NCI-H510A treated with DMSO at 0.1 percent for 48 hours (cell line): ENCODE measurements at regions not wholly inside any gene's neighbourhood (a gene's known extent, or its start where the extent isn't known, plus 50 kb on each side); places are given as distances from the start of the nearest gene placed in this dataset.
A peak's percentile ranks its signal among the peaks of the same experiment; 100 is the strongest.

Experiments
- DNase-seq: peaks from one replicate; lab custom pipeline; 2025; lab: John Stamatoyannopoulos, UW

GRCh38 chr3:34972481-34972880 lies 666.8 kb upstream of the ARPP21 start:
- no peak for DNase-seq

GRCh38 chr3:34973586-34973985 lies 665.7 kb upstream of the ARPP21 start:
- no peak for DNase-seq

GRCh38 chr3:34983631-34984030 lies 655.7 kb upstream of the ARPP21 start:
- DNase-seq = no peak

- no peak for DNase-seq
Measured at GRCh38 chr3:34988296-34988695, 651.0 kb upstream of the ARPP21 start.

- no peak for DNase-seq
Measured at GRCh38 chr3:34995796-34996430, 643.4 kb upstream of the ARPP21 start.

- DNase-seq = no peak
Measured at GRCh38 chr3:34998902-34999301, 640.4 kb upstream of the ARPP21 start.

- DNase-seq = no peak
Measured at GRCh38 chr3:35012214-35012613, 627.1 kb upstream of the ARPP21 start.

- no peak for DNase-seq
Measured at GRCh38 chr3:35028157-35028556, 611.2 kb upstream of the ARPP21 start.

GRCh38 chr3:35042210-35042991 lies 596.9 kb upstream of the ARPP21 start:
- DNase-seq = no peak

GRCh38 chr3:35043040-35043439 lies 596.3 kb upstream of the ARPP21 start:
- DNase-seq = no peak

- DNase-seq = no peak
Measured at GRCh38 chr3:35044190-35044589, 595.1 kb upstream of the ARPP21 start.

- no peak for DNase-seq
Measured at GRCh38 chr3:35045118-35045517, 594.2 kb upstream of the ARPP21 start.

- DNase-seq = no peak
Measured at GRCh38 chr3:35064761-35065160, 574.6 kb upstream of the ARPP21 start.

GRCh38 chr3:35065891-35066290 lies 573.4 kb upstream of the ARPP21 start:
- DNase-seq = no peak

- no peak for DNase-seq
Measured at GRCh38 chr3:35067750-35068149, 571.6 kb upstream of the ARPP21 start.

- DNase-seq = no peak
Measured at GRCh38 chr3:35070088-35070487, 569.2 kb upstream of the ARPP21 start.

GRCh38 chr3:35071772-35072171 lies 567.6 kb upstream of the ARPP21 start:
- no peak for DNase-seq

- DNase-seq = no peak
Measured at GRCh38 chr3:35078780-35079179, 560.5 kb upstream of the ARPP21 start.

GRCh38 chr3:35079403-35079802 lies 559.9 kb upstream of the ARPP21 start:
- no peak for DNase-seq

- peak; percentile 0 for DNase-seq
Measured at GRCh38 chr3:35081899-35082298, 557.4 kb upstream of the ARPP21 start.

- DNase-seq = no peak
Measured at GRCh38 chr3:35088943-35089342, 550.4 kb upstream of the ARPP21 start.

GRCh38 chr3:35114686-35115085 lies 524.6 kb upstream of the ARPP21 start:
- DNase-seq = no peak

- DNase-seq = no peak
Measured at GRCh38 chr3:35120026-35120425, 519.3 kb upstream of the ARPP21 start.

GRCh38 chr3:35137612-35138011 lies 501.7 kb upstream of the ARPP21 start:
- no peak for DNase-seq
